Renal pelvis (tissue), 1 donor: ENCODE measurements at regions not wholly inside any gene's neighbourhood (a gene's known extent, or its start where the extent isn't known, plus 50 kb on each side); places are given as distances from the start of the nearest gene placed in this dataset.
"Not testable (repeated sequence)": the region's sequence is repeated elsewhere in the genome, so short reads cannot be mapped to it uniquely, and the experiment has no call there.

Experiments used
- DNase-seq: peaks from one replicate; pipeline ENCODE4 v3.0.0-alpha.2; 2013

- no peak for DNase-seq
Measured at GRCh38 chr6:114649298-114649697, 306.5 kb upstream of the HS3ST5 start.

- no peak for DNase-seq
Measured at GRCh38 chr6:114648847-114649246, 306.0 kb upstream of the HS3ST5 start.

GRCh38 chr6:114638341-114638740 lies 295.5 kb upstream of the HS3ST5 start:
- DNase-seq: no peak

- no peak for DNase-seq
Measured at GRCh38 chr6:114634016-114634415, 291.2 kb upstream of the HS3ST5 start.

- not testable (repeated sequence) for DNase-seq
Measured at GRCh38 chr6:114626226-114626625, 283.4 kb upstream of the HS3ST5 start.

- no peak for DNase-seq
Measured at GRCh38 chr6:114619621-114620200, 276.9 kb upstream of the HS3ST5 start.

GRCh38 chr6:114611696-114612095 lies 268.9 kb upstream of the HS3ST5 start:
- no peak for DNase-seq

- DNase-seq: no peak
Measured at GRCh38 chr6:114608091-114608490, 265.3 kb upstream of the HS3ST5 start.

GRCh38 chr6:114605656-114606055 lies 262.8 kb upstream of the HS3ST5 start:
- no peak for DNase-seq

- DNase-seq: no peak
Measured at GRCh38 chr6:114600381-114600780, 257.6 kb upstream of the HS3ST5 start.

- no peak for DNase-seq
Measured at GRCh38 chr6:114595591-114595990, 252.8 kb upstream of the HS3ST5 start.

GRCh38 chr6:114595186-114595585 lies 252.4 kb upstream of the HS3ST5 start:
- DNase-seq: no peak

- no peak for DNase-seq
Measured at GRCh38 chr6:114592506-114592905, 249.7 kb upstream of the HS3ST5 start.

- no peak for DNase-seq
Measured at GRCh38 chr6:114588726-114589125, 245.9 kb upstream of the HS3ST5 start.

- no peak for DNase-seq
Measured at GRCh38 chr6:114586298-114586697, 243.5 kb upstream of the HS3ST5 start.

- DNase-seq: no peak
Measured at GRCh38 chr6:114581293-114581692, 238.5 kb upstream of the HS3ST5 start.

- no peak for DNase-seq
Measured at GRCh38 chr6:114580882-114581281, 238.1 kb upstream of the HS3ST5 start.

GRCh38 chr6:114579486-114579885 lies 236.7 kb upstream of the HS3ST5 start:
- DNase-seq: no peak

- no peak for DNase-seq
Measured at GRCh38 chr6:114577109-114577508, 234.3 kb upstream of the HS3ST5 start.

- no peak for DNase-seq
Measured at GRCh38 chr6:114576330-114576729, 233.5 kb upstream of the HS3ST5 start.

- no peak for DNase-seq
Measured at GRCh38 chr6:114569669-114570068, 226.8 kb upstream of the HS3ST5 start.

- DNase-seq: no peak
Measured at GRCh38 chr6:114564302-114564933, 221.6 kb upstream of the HS3ST5 start.

- no peak for DNase-seq
Measured at GRCh38 chr6:114559419-114559818, 216.6 kb upstream of the HS3ST5 start.

GRCh38 chr6:114558153-114558552 lies 215.3 kb upstream of the HS3ST5 start:
- no peak for DNase-seq
